H1 (cell line): ENCODE measurements at regions not wholly inside any gene's neighbourhood (a gene's known extent, or its start where the extent isn't known, plus 50 kb on each side); places are given as distances from the start of the nearest gene placed in this dataset.

ENCODE experiments used
- CTCF ChIA-PET: fragments of 300-600 bp; sonication (Branson Sonifier 250); formaldehyde crosslinking; loops from one replicate; lab custom pipeline; 2021; ENCODE audit not compliant: partially characterized antibody; lab: Charles Lee
- POLR2A ChIA-PET: fragments of 300-600 bp; sonication (Branson Sonifier 250); formaldehyde crosslinking; loops from one replicate; lab custom pipeline; 2021; ENCODE audit warnings: inconsistent platforms; ENCODE audit not compliant: partially characterized antibody; lab: Charles Lee
- DNase-seq, 2 experiments: peaks; one replicate each; pipeline versions ENCODE4 v3.0.0 to v3.0.0-alpha.2; 2010 to 2022; ENCODE audit warnings: low spot score in 2 of 2, low read depth in 1 of 2, mixed read lengths in 1 of 2
- FAIRE-seq: peaks from 2 replicates; lab custom pipeline; 2011; peaks lifted over from hg19 to GRCh38; lab: Jason Lieb, UNC
- H2AFZ ChIP-seq: 2 replicates; pipeline ENCODE4 v1.8.1; 2012; ENCODE audit warnings: low read length, inconsistent platforms
- H2AK5ac ChIP-seq: 2 replicates; pipeline ENCODE4 v1.6.1; 2013; ENCODE audit warnings: low read depth, low read length
- H2BK120ac ChIP-seq: replicated peaks from 2 replicates; pipeline ENCODE3; 2013; ENCODE audit warnings: low read depth, low read length, inconsistent platforms
- H2BK12ac ChIP-seq: 2 replicates; pipeline ENCODE4 v1.6.1; 2013; ENCODE audit warnings: low read depth, low read length
- H2BK15ac ChIP-seq: 2 replicates; pipeline ENCODE4 v1.6.1; 2013; ENCODE audit warnings: low read length
- H2BK20ac ChIP-seq: 2 replicates; pipeline ENCODE4 v1.6.1; 2013; ENCODE audit warnings: low read length
- H2BK5ac ChIP-seq: 2 replicates; pipeline ENCODE4 v1.6.1; 2013; ENCODE audit warnings: low read depth, low read length
- H3K14ac ChIP-seq: 2 replicates; pipeline ENCODE4 v1.6.1; 2013; ENCODE audit warnings: inconsistent platforms; ENCODE audit not compliant: insufficient read length
- H3K18ac ChIP-seq: 2 replicates; pipeline ENCODE4 v1.6.1; 2013; ENCODE audit warnings: low read length; ENCODE audit errors: extremely low read depth
- H3K23ac ChIP-seq: 2 replicates; pipeline ENCODE4 v1.6.1; 2013; ENCODE audit warnings: inconsistent platforms; ENCODE audit not compliant: insufficient read length
- H3K23me2 ChIP-seq: 2 replicates; pipeline ENCODE4 v1.6.1; 2013; ENCODE audit warnings: low read depth, low read length
- H3K27ac ChIP-seq: 2 replicates; pipeline ENCODE4 v1.6.1; 2011; ENCODE audit warnings: low read depth, low read length, inconsistent platforms
- H3K27me3 ChIP-seq, 4 experiments: replicated peaks in 1 of 4; 1 replicate in 1 of 4; 2 replicates in 3 of 4; pipeline versions ENCODE4 v1.6.1 to v1.8.1; 2011 to 2013; ENCODE audit warnings: low read length in 3 of 4, mild to moderate bottlenecking in 3 of 4, inconsistent platforms in 2 of 4, mixed read lengths in 2 of 4, moderate library complexity in 1 of 4; ENCODE audit not compliant: control insufficient read depth in 3 of 4, insufficient read depth in 3 of 4; ENCODE audit errors: extremely low read depth in 1 of 4
- H3K36me3 ChIP-seq, 4 experiments: 2 replicates each; pipeline versions ENCODE4 v1.6.1 to v1.8.1; 2011 to 2013; ENCODE audit warnings: mild to moderate bottlenecking in 4 of 4, low read length in 3 of 4, moderate library complexity in 2 of 4, control low read depth in 1 of 4, inconsistent platforms in 1 of 4; ENCODE audit not compliant: insufficient read depth in 4 of 4, control insufficient read depth in 2 of 4
- H3K4ac ChIP-seq: replicated peaks from 2 replicates; pipeline ENCODE3; 2013; ENCODE audit warnings: low read length, low read depth, mixed read lengths, inconsistent platforms; ENCODE audit not compliant: insufficient read length
- H3K4me1 ChIP-seq, 4 experiments: replicated peaks in 1 of 4; 1 replicate in 1 of 4; 2 replicates in 3 of 4; pipeline versions ENCODE4 v1.6.1 to v1.8.1; 2011 to 2013; ENCODE audit warnings: low read length in 3 of 4, inconsistent platforms in 2 of 4, mixed read lengths in 1 of 4; ENCODE audit not compliant: insufficient read depth in 4 of 4, control insufficient read depth in 3 of 4
- H3K4me2 ChIP-seq, 2 experiments: 2 replicates each; pipeline versions ENCODE4 v1.6.1 to v1.8.1; 2011 to 2013; ENCODE audit warnings: low read depth in 2 of 2, low read length in 2 of 2, control low read depth in 1 of 2, inconsistent platforms in 1 of 2, mild to moderate bottlenecking in 1 of 2; ENCODE audit not compliant: insufficient read depth in 1 of 2
- H3K4me3 ChIP-seq, 4 experiments: fragments of 200-600, 300-600 bp in 1 of 4; sonication (generic), shearing (Covaris generic), sonication (Bioruptor Twin) in 1 of 4; 2 replicates each; pipeline versions ENCODE4 v1.5.1 to v1.8.1; 2011 to 2016; ENCODE audit warnings: low read length in 4 of 4, low read depth in 3 of 4, control low read depth in 2 of 4, inconsistent platforms in 2 of 4, mild to moderate bottlenecking in 2 of 4, mixed read lengths in 1 of 4, moderate library complexity in 1 of 4; ENCODE audit not compliant: insufficient read depth in 2 of 4; ENCODE audit errors: extremely low read depth in 1 of 4
- H3K56ac ChIP-seq: replicated peaks from 2 replicates; pipeline ENCODE3; 2013; ENCODE audit warnings: low read depth, mild to moderate bottlenecking, mixed read lengths, low read length, inconsistent platforms; ENCODE audit not compliant: insufficient read length
- H3K79me1 ChIP-seq: 2 replicates; pipeline ENCODE4 v1.6.1; 2013; ENCODE audit warnings: low read depth, low read length, control low read depth
- H3K79me2 ChIP-seq, 2 experiments: 2 replicates each; pipeline versions ENCODE4 v1.6.1 to v1.8.1; 2012 to 2013; ENCODE audit warnings: low read length in 2 of 2, mild to moderate bottlenecking in 2 of 2, inconsistent platforms in 1 of 2; ENCODE audit not compliant: insufficient read depth in 2 of 2, control insufficient read depth in 1 of 2
- H3K9ac ChIP-seq, 4 experiments: replicated peaks in 1 of 4; 1 replicate in 1 of 4; 2 replicates in 3 of 4; pipeline versions ENCODE4 v1.6.1 to v1.8.1; 2011 to 2013; ENCODE audit warnings: low read depth in 3 of 4, low read length in 3 of 4, control low read depth in 2 of 4, mild to moderate bottlenecking in 2 of 4, moderate library complexity in 2 of 4, inconsistent platforms in 1 of 4; ENCODE audit errors: extremely low read depth in 1 of 4
- H3K9me3 ChIP-seq, 2 experiments: 2 replicates each; pipeline versions ENCODE4 v1.6.1 to v1.8.1; 2012 to 2013; ENCODE audit warnings: mild to moderate bottlenecking in 2 of 2, moderate library complexity in 2 of 2, control low read depth in 1 of 2, inconsistent platforms in 1 of 2, low read depth in 1 of 2, low read length in 1 of 2, mixed read lengths in 1 of 2; ENCODE audit not compliant: insufficient read depth in 2 of 2
- H4K20me1 ChIP-seq, 2 experiments: replicated peaks in 1 of 2; 2 replicates each; pipeline versions ENCODE3 to v1.8.1; 2011 to 2013; ENCODE audit warnings: inconsistent platforms in 2 of 2, low read length in 2 of 2, mild to moderate bottlenecking in 1 of 2; ENCODE audit not compliant: insufficient read depth in 2 of 2, control insufficient read depth in 1 of 2
- H4K5ac ChIP-seq: 2 replicates; pipeline ENCODE4 v1.6.1; 2013; ENCODE audit warnings: low read length, low read depth, mixed read lengths, inconsistent platforms; ENCODE audit not compliant: insufficient read length
- H4K8ac ChIP-seq: 2 replicates; pipeline ENCODE4 v1.8.0; 2013; ENCODE audit warnings: mild to moderate bottlenecking, moderate library complexity, low read length, inconsistent platforms; ENCODE audit not compliant: insufficient read depth; ENCODE audit errors: extremely low read depth
- H4K91ac ChIP-seq: replicated peaks from 2 replicates; pipeline ENCODE3; 2013; ENCODE audit warnings: low read length, mixed read lengths, inconsistent platforms; ENCODE audit not compliant: insufficient read length
- BCL11A ChIP-seq, 2 experiments: IDR thresholded peaks; one replicate each; pipeline ENCODE4 v1.6.1; 2011; ENCODE audit warnings: low read depth in 2 of 2, low read length in 2 of 2, mild to moderate bottlenecking in 2 of 2
- FOSL1 ChIP-seq: IDR thresholded peaks from 2 replicates; pipeline ENCODE4 v1.6.1; 2011; ENCODE audit warnings: mild to moderate bottlenecking, low read depth, low read length, moderate library complexity; ENCODE audit not compliant: insufficient read depth
- MAFK ChIP-seq: IDR thresholded peaks from 2 replicates; pipeline ENCODE4 v1.6.1; 2012; ENCODE audit warnings: low read depth, mild to moderate bottlenecking, improper control_type of control experiment, low read length
- RBBP5 ChIP-seq: IDR thresholded peaks from 2 replicates; pipeline ENCODE4 v1.7.1; 2012; ENCODE audit warnings: low read depth, mild to moderate bottlenecking, inconsistent platforms, low read length, moderate library complexity, borderline replicate concordance
- SP1 ChIP-seq: IDR thresholded peaks from 2 replicates; pipeline ENCODE4 v1.6.1; 2011; ENCODE audit warnings: low read depth, low read length
- SP2 ChIP-seq: IDR thresholded peaks from 2 replicates; pipeline ENCODE4 v1.6.1; 2012; ENCODE audit warnings: mild to moderate bottlenecking, low read length, inconsistent platforms
- SUZ12 ChIP-seq: fragments of 200-600 bp; sonication (generic); IDR thresholded peaks from 2 replicates; pipeline ENCODE4 v1.6.1; 2012; ENCODE audit warnings: mild to moderate bottlenecking, inconsistent platforms, low read length, moderate library complexity, mixed read lengths
- TAF1 ChIP-seq: IDR thresholded peaks from 2 replicates; pipeline ENCODE4 v1.6.1; 2011; ENCODE audit warnings: mild to moderate bottlenecking, low read depth, low read length
- TAF7 ChIP-seq: optimal IDR thresholded peaks from 2 replicates; pipeline ENCODE3; 2011; ENCODE audit warnings: low read depth, mild to moderate bottlenecking, inconsistent platforms, low read length, moderate library complexity, borderline replicate concordance
- WGBS, 2 experiments: shearing (Covaris generic) in 1 of 2; methylation state at CpG; one replicate each; pipeline versions ENCODE4 v1.1.6 to v1.1.7; 2013 to 2015; ENCODE audit warnings: low lambda C conversion rate in 2 of 2, mixed read lengths in 2 of 2, inconsistent platforms in 1 of 2, low coverage in 1 of 2, missing lambda C conversion rate in 1 of 2; ENCODE audit not compliant: insufficient replicate concordance in 2 of 2, insufficient coverage in 1 of 2, insufficient read length in 1 of 2; ENCODE audit errors: extremely low coverage in 1 of 2, missing lambda C conversion rate in 1 of 2; 5-methylcytosine and 5-hydroxymethylcytosine counted together

GRCh38 chr14:48937541-48938195 lies 648.5 kb downstream of the RPS29 start:
- no peaks in the 10 kb centered on the region for H3K4me1 ChIP-seq
- DNase-seq (no peak), FAIRE-seq (no peak)
- no peak overlapping the region for H3K9ac ChIP-seq
- no peak overlapping the region for H3K23ac ChIP-seq
- no peak overlapping the region for H3K4ac ChIP-seq
- H2BK120ac ChIP-seq, result no peak overlapping the region
- no peak overlapping the region for H3K27ac ChIP-seq
- H3K79me1 ChIP-seq, result no peaks in the 10 kb centered on the region
- H2AK5ac ChIP-seq, result no peak overlapping the region
- no peak overlapping the region for H2BK15ac ChIP-seq
- H3K14ac ChIP-seq, result no peak overlapping the region
- no peak overlapping the region for H3K56ac ChIP-seq
- no peak overlapping the region for H3K18ac ChIP-seq
- H3K27me3 ChIP-seq, result no peaks in the 10 kb centered on the region
- H4K20me1 ChIP-seq, result no peaks in the 10 kb centered on the region
- 85% methylated on average over 10 of the region's 10 CpGs; no CpG with 5 or more reads in 1 of the 2 experiments for WGBS, 2 experiments
- no peak overlapping the region for H3K4me3 ChIP-seq
- no peak overlapping the region for H3K4me2 ChIP-seq
- H2AFZ ChIP-seq, result no peak overlapping the region
- no peak overlapping the region for H2BK5ac ChIP-seq
- no peaks in the 10 kb centered on the region for H3K23me2 ChIP-seq
- no peak overlapping the region for H4K5ac ChIP-seq
- no peak overlapping the region for H2BK20ac ChIP-seq
- H3K9me3 ChIP-seq, result no peaks in the 10 kb centered on the region
- H4K91ac ChIP-seq, result no peak overlapping the region
- H3K79me2 ChIP-seq, result no peaks in the 10 kb centered on the region
- TF ChIP-seq SP1, result no peak
- TF ChIP-seq TAF1, result no peak
- TF ChIP-seq BCL11A (IDR thresholded peaks at IDR 0.05; ENCODE audit: low read depth in 2 of 2, low read length in 2 of 2), result no peak
- TF ChIP-seq SUZ12, result no peak
- no peak for TF ChIP-seq SP2
- no peak for TF ChIP-seq RBBP5
- TF ChIP-seq TAF7, result no peak
- TF ChIP-seq MAFK, result no peak
- TF ChIP-seq FOSL1, result no peak
- CTCF ChIA-PET, result no interaction called here
- H4K8ac ChIP-seq, result no peak overlapping the region
- H3K36me3 ChIP-seq, result no peaks in the 10 kb centered on the region
- H2BK12ac ChIP-seq, result no peak overlapping the region
- POLR2A ChIA-PET, result no interaction called here
